Psoas muscle (tissue), 7 donors: ENCODE measurements at regions not wholly inside any gene's neighbourhood (a gene's known extent, or its start where the extent isn't known, plus 50 kb on each side); places are given as distances from the start of the nearest gene placed in this dataset.

Experiments
- ATAC-seq, 4 donors: fragments of 200-7000 bp; cut with Tn5 transposase; one replicate each; pipeline ENCODE4 v1.9.1; 2020; ENCODE audit warnings: moderate library complexity in 3 of 4, mild to moderate bottlenecking in 2 of 4
- DNase-seq, 2 donors: peaks; one replicate each; pipeline ENCODE4 v3.0.0-alpha.2; 2020
- H3K27ac ChIP-seq: fragments of 200-600 bp; one replicate; pipeline ENCODE4 v1.8.0; 2022
- H3K27me3 ChIP-seq, 3 donors: fragments of 200-600 bp in 1 of 3; one replicate each; pipeline versions ENCODE4 v1.6.1 to v1.8.0; 2013 to 2022; ENCODE audit warnings: low read length in 2 of 3, mild to moderate bottlenecking in 2 of 3, moderate library complexity in 1 of 3; ENCODE audit not compliant: insufficient read depth in 3 of 3
- H3K36me3 ChIP-seq, 2 donors: fragments of 200-600 bp in 1 of 2; one replicate each; pipeline versions ENCODE4 v1.6.1 to v1.8.0; 2013 to 2022; ENCODE audit warnings: low read depth in 1 of 2, mild to moderate bottlenecking in 1 of 2, moderate library complexity in 1 of 2; ENCODE audit not compliant: insufficient read depth in 1 of 2
- H3K4me1 ChIP-seq: fragments of 200-600 bp; one replicate; pipeline ENCODE4 v1.8.0; 2022
- H3K4me3 ChIP-seq: fragments of 200-600 bp; one replicate; pipeline ENCODE4 v1.8.0; 2022; ENCODE audit warnings: mild to moderate bottlenecking
- H3K9me3 ChIP-seq: fragments of 200-600 bp; one replicate; pipeline ENCODE4 v1.8.0; 2022
- CTCF ChIP-seq: fragments of 200-600 bp; IDR thresholded peaks from one replicate; pipeline ENCODE4 v1.8.0; 2022; ENCODE audit warnings: antibody characterized with exemption
- WGBS, 3 donors: extraction: QIAGEN DNeasy Blood & Tissue Kit; methylation state at CpG; one replicate each; pipeline versions ENCODE4 v1.1.6 to v1.1.7; 2013; 5-methylcytosine and 5-hydroxymethylcytosine counted together
- intact Hi-C, 2 donors: fragments of 100-400 bp; cut with DNase I; formaldehyde crosslinking; loops; one replicate each; pipeline versions ENCODE4 v1.11.0 to v1.14.2; 2022
- donor health status: healthy with polysubstance abuse.
- donor health status: DM: no; HTN: no; CAD: no; lungs with moderate emphysema.
- donor health status: Bipolar disorder and iron deficiency.
- donor health status: healthy.
- donor health status: DM: yes; HTN: yes; CAD: no.
- donor health status: DM: no; HTN: no; CAD: no.
- donor health status: DM: yes; HTN: yes; CAD: no.

DNA sequence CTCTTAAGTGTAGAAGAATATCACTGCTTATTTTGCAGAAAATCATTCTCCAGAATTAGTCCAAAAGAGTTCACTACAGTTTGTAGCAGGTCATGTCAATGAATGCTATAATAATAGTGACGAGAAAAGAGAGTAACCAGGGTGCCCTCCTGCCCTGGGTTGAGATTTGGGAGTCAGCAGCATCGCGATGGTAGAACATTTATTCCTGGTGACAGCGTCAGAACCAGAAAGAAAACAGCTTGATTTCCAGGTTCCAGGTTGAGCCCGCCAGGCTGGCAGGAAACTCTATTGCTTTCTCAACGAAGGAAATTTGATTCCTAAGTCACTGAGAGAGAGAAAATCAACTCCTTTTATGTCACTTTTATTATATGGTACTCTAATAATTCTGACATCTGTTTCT lies 550.3 kb downstream of the QKI start:
- peak; percentile 29 to 78 for DNase-seq
- peaks cover 53% of the 10 kb centered on the region for H3K4me1 ChIP-seq
- H3K27ac ChIP-seq = peak overlapping the region; percentile 95

GRCh38 chr6:163963205-163964120 lies 548.9 kb downstream of the QKI start:
- WGBS, 3 donors = 61 to 68% (median 62%) methylated on average over 23 of the region's 23 CpGs
- DNase-seq (peak in 1 of 2 donors; percentile 63), ATAC-seq (peak; percentile 25 to 60 (median 37))
- H3K27ac ChIP-seq = peak overlapping the region; percentile 95
- no peaks in the 10 kb centered on the region for H3K9me3 ChIP-seq
- peaks cover 60% of the 10 kb centered on the region for H3K4me1 ChIP-seq
- TF ChIP-seq CTCF = no peak
- no peaks in the 10 kb centered on the region for H3K36me3 ChIP-seq
- intact Hi-C loops = loop anchor here (1.0 to 10.0 kb wide), 5 partner anchors 135 to 1271 kb away; no protein-coding TSS in a partner anchor
- H3K4me3 ChIP-seq = peak overlapping the region; percentile 29
- H3K27me3 ChIP-seq = no peaks in the 10 kb centered on the region

More for the DNA sequence above, 550.3 kb downstream of the QKI start:
- WGBS, 3 donors = 20 to 30% (median 20%) methylated on average over 6 of the region's 6 CpGs
- no peaks in the 10 kb centered on the region for H3K36me3 ChIP-seq
- H3K4me3 ChIP-seq = peak overlapping the region; percentile 23
- H3K27me3 ChIP-seq = no peaks in the 10 kb centered on the region
- no peak for TF ChIP-seq CTCF
- ATAC-seq = peak; percentile 53 to 73 (median 62)
- intact Hi-C loops = loop anchor here (2.0 to 10.0 kb wide), 3 partner anchors 144 to 1270 kb away; no protein-coding TSS in a partner anchor
- H3K9me3 ChIP-seq = no peaks in the 10 kb centered on the region

GRCh38 chr6:163962627-163963117 lies 548.2 kb downstream of the QKI start:
- intact Hi-C loops = loop anchor here (1.0 to 10.0 kb wide), 4 partner anchors 136 to 1272 kb away; no protein-coding TSS in a partner anchor
- DNase-seq (peak; percentile 59 to 88), ATAC-seq (peak; percentile 82 to 90 (median 84))
- 34 to 45% (median 35%) methylated on average over 13 of the region's 13 CpGs for WGBS, 3 donors
- peak overlapping the region; percentile 95 for H3K27ac ChIP-seq
- H3K4me3 ChIP-seq = peak overlapping the region; percentile 27
- no peaks in the 10 kb centered on the region for H3K9me3 ChIP-seq
- H3K4me1 ChIP-seq = peaks cover 68% of the 10 kb centered on the region
- TF ChIP-seq CTCF = no peak
- no peaks in the 10 kb centered on the region for H3K36me3 ChIP-seq
- no peaks in the 10 kb centered on the region for H3K27me3 ChIP-seq

DNA sequence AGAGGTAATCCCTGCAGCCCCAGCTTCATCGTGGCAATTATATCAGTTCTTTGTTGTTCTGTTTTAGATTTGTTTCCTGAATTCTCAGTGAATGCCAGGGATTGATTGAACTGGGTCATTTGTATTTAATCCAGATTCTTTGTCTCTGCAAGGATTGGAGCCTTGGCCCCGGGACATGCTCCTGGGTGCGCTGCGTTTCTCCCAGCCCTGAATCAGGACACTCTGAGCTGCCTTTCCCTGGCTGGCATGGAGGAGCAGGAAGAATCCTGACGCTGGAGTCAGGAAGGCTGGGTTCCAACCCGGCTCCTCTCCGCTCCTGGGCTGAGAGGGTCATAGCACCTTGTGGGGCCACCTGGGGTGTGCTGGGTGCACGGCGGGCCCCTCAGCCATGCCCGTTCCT lies 545.6 kb downstream of the QKI start:
- H3K4me1 ChIP-seq = peaks cover 68% of the 10 kb centered on the region
- peak overlapping the region; percentile 95 for H3K27ac ChIP-seq
- no peak for TF ChIP-seq CTCF
- 62 to 72% (median 63%) methylated on average over 10 of the region's 10 CpGs for WGBS, 3 donors
- intact Hi-C loops = loop anchor here (2.0 to 10.0 kb wide), 3 partner anchors 625 to 1275 kb away; no protein-coding TSS in a partner anchor
- H3K36me3 ChIP-seq = no peaks in the 10 kb centered on the region
- DNase-seq (no peak), ATAC-seq (no peak)
- H3K27me3 ChIP-seq = no peaks in the 10 kb centered on the region
- no peaks in the 10 kb centered on the region for H3K9me3 ChIP-seq
- no peak overlapping the region for H3K4me3 ChIP-seq
